Activated naive CD8-positive, alpha-beta T cell (primary cell): ENCODE measurements at regions not wholly inside any gene's neighbourhood (a gene's known extent, or its start where the extent isn't known, plus 50 kb on each side); places are given as distances from the start of the nearest gene placed in this dataset.

Source experiments
- H3K27ac Mint-ChIP-seq: one replicate; pipeline ENCODE4 v1.8.0; 2021; ENCODE audit warnings: mixed read lengths
- H3K27me3 Mint-ChIP-seq: one replicate; pipeline ENCODE4 v1.8.0; 2021; ENCODE audit warnings: mixed read lengths
- H3K36me3 Mint-ChIP-seq: one replicate; pipeline ENCODE4 v1.8.0; 2021; ENCODE audit warnings: mixed read lengths
- H3K4me1 Mint-ChIP-seq: one replicate; pipeline ENCODE4 v1.8.0; 2021; ENCODE audit warnings: low read depth, mixed read lengths
- H3K4me3 Mint-ChIP-seq: one replicate; pipeline ENCODE4 v1.8.0; 2021; ENCODE audit warnings: mild to moderate bottlenecking, mixed read lengths
- H3K9me3 Mint-ChIP-seq: one replicate; pipeline ENCODE4 v1.8.0; 2021; ENCODE audit warnings: low read depth, mixed read lengths

DNA sequence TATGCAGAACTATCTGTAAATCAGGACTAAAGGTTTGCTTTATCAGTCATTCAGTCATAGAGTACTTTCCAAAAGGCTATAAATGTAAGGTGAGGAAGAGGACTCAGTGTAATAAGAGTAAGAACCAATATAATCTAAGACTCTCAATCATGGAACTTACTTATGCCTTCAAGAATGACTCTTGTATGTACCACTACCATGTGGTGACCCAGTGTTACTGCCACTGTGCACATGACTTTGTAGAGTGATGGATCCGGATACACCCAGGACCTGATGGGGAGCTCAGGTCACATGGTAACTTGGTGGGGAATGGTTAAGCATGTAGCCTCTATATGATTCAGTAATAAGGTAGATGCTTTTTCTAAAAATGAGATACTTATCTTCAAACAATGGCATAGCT lies 2099.8 kb downstream of the MRPL39 start:
- Mint-ChIP-seq H3K36me3 (no peaks in the 10 kb centered on the region), H3K4me3 (no peak overlapping the region), H3K27me3 (no peaks in the 10 kb centered on the region), H3K9me3 (no peaks in the 10 kb centered on the region), H3K27ac (no peak overlapping the region), H3K4me1 (no peaks in the 10 kb centered on the region)

- Mint-ChIP-seq H3K36me3 (no peaks in the 10 kb centered on the region), H3K4me3 (no peak overlapping the region), H3K27me3 (no peaks in the 10 kb centered on the region), H3K9me3 (no peaks in the 10 kb centered on the region), H3K27ac (no peak overlapping the region), H3K4me1 (no peaks in the 10 kb centered on the region)
These were observed 2110.6 kb downstream of the MRPL39 start for GRCh38 chr21:23496729-23497128.

GRCh38 chr21:23488245-23488644 lies 2119.0 kb downstream of the MRPL39 start:
- no peak overlapping the region for H3K4me3 Mint-ChIP-seq
- H3K27me3 Mint-ChIP-seq: peaks cover 2% of the 10 kb centered on the region
- H3K36me3 Mint-ChIP-seq: no peaks in the 10 kb centered on the region
- H3K9me3 Mint-ChIP-seq: no peaks in the 10 kb centered on the region
- H3K27ac Mint-ChIP-seq: no peak overlapping the region
- H3K4me1 Mint-ChIP-seq: no peaks in the 10 kb centered on the region

DNA sequence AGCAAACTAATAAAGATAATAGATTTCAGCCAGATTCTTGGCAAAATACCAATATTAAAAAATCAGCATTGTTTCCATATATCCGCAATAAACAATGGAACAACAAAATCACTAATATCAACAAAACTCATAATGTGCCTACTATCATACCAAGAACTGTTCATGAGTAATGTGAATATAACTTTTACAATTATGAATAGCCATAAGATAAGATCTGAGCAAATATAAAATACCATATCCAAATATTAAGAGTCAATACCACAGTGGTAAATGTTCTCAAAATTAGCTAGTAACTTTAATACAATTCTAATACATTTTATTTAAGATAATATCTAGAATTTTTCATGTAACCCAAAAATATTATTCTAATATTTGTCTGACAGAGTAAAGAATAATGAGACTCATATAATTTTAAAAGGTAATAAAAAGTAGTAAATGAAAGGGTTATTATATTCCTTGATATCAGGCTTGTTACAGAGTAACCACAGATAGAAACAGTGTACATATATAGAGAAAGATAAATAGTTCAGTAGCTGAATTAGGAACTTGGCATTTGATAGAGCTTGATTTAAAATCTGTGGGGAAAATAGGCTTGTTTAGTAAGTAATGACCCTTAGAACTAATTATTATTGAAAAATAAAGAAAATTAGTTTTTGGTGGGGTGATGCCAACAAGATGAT lies 2126.6 kb downstream of the MRPL39 start:
- Mint-ChIP-seq H3K27me3 (no peaks in the 10 kb centered on the region), H3K4me1 (no peaks in the 10 kb centered on the region), H3K36me3 (no peaks in the 10 kb centered on the region), H3K27ac (no peak overlapping the region), H3K9me3 (no peaks in the 10 kb centered on the region), H3K4me3 (no peak overlapping the region)

GRCh38 chr21:23478381-23478780 lies 2128.9 kb downstream of the MRPL39 start:
- no peaks in the 10 kb centered on the region for H3K4me1 Mint-ChIP-seq
- no peaks in the 10 kb centered on the region for H3K27me3 Mint-ChIP-seq
- no peaks in the 10 kb centered on the region for H3K36me3 Mint-ChIP-seq
- no peak overlapping the region for H3K4me3 Mint-ChIP-seq
- no peaks in the 10 kb centered on the region for H3K9me3 Mint-ChIP-seq
- no peak overlapping the region for H3K27ac Mint-ChIP-seq

GRCh38 chr21:23475281-23476219 lies 2131.7 kb downstream of the MRPL39 start:
- Mint-ChIP-seq H3K4me1 (no peaks in the 10 kb centered on the region), H3K36me3 (no peaks in the 10 kb centered on the region), H3K9me3 (no peaks in the 10 kb centered on the region), H3K27me3 (no peaks in the 10 kb centered on the region), H3K4me3 (no peak overlapping the region), H3K27ac (no peak overlapping the region)

GRCh38 chr21:23471877-23472276 lies 2135.4 kb downstream of the MRPL39 start:
- Mint-ChIP-seq H3K36me3 (no peaks in the 10 kb centered on the region), H3K27me3 (no peaks in the 10 kb centered on the region), H3K27ac (no peak overlapping the region), H3K9me3 (no peaks in the 10 kb centered on the region), H3K4me1 (no peaks in the 10 kb centered on the region), H3K4me3 (no peak overlapping the region)

GRCh38 chr21:23463365-23463764 lies 2143.9 kb downstream of the MRPL39 start:
- Mint-ChIP-seq H3K27me3 (no peaks in the 10 kb centered on the region), H3K9me3 (peaks cover 6% of the 10 kb centered on the region), H3K4me3 (no peak overlapping the region), H3K4me1 (no peaks in the 10 kb centered on the region), H3K27ac (no peak overlapping the region), H3K36me3 (no peaks in the 10 kb centered on the region)

GRCh38 chr21:23455676-23456075 lies 2151.6 kb downstream of the MRPL39 start:
- no peaks in the 10 kb centered on the region for H3K27me3 Mint-ChIP-seq
- no peak overlapping the region for H3K27ac Mint-ChIP-seq
- no peak overlapping the region for H3K4me3 Mint-ChIP-seq
- H3K9me3 Mint-ChIP-seq: peaks cover 6% of the 10 kb centered on the region
- no peaks in the 10 kb centered on the region for H3K36me3 Mint-ChIP-seq
- no peaks in the 10 kb centered on the region for H3K4me1 Mint-ChIP-seq

DNA sequence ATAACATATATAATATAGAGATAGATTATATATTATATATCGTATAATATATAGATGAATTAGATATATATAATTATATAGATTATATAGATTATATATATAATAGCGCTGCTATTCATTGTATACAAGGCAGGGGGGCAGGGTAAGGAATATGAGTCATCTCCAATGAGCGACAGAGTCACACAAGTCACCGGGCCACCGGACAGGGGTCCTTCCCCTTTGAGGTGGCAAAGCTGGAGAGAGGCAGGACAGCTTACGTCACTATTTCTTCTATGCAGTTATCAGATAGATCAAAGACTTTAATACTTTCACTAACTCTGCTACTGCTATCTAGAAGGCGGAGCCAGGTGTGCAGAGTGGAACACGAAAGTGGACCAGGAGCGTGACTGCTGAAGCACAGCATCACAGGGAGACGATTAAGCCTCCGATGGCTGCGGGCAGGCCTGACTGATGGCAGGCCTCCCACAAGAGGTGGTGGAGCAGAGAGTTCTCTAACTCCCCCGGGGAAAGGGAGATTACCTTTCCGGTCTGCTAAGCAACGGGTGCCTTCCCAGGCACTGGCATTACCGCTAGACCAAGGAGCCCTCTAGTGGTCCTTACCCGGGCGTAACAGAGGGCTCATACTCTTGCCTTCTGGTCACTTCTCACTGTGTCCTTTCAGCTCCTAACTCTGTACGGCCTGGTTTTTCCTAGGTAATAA lies 2154.7 kb downstream of the MRPL39 start:
- no peak overlapping the region for H3K27ac Mint-ChIP-seq
- H3K27me3 Mint-ChIP-seq: no peaks in the 10 kb centered on the region
- no peak overlapping the region for H3K4me3 Mint-ChIP-seq

DNA sequence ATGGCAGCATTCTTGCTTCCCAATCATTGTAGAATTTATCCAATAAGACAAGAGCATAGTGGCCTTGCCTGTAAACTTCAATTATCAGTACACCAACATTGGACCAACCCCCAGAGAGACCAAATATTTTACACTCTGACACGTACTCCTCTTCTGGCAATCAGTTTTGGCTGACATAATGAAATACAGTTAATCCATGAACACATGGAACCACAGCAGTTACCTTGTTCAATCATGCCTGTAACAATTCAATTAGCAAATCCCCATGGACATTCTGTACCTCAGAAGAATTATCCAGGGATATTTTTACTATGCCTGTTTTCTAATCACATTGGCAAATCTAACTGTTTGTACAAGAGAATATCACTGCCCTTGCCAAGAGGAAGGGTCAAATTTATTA lies 2162.0 kb downstream of the MRPL39 start:
- Mint-ChIP-seq H3K4me1 (no peaks in the 10 kb centered on the region), H3K27ac (no peak overlapping the region), H3K36me3 (no peaks in the 10 kb centered on the region), H3K9me3 (no peaks in the 10 kb centered on the region), H3K27me3 (no peaks in the 10 kb centered on the region), H3K4me3 (no peak overlapping the region)

More for the DNA sequence above, 2154.7 kb downstream of the MRPL39 start:
- Mint-ChIP-seq H3K4me1 (no peaks in the 10 kb centered on the region), H3K36me3 (no peaks in the 10 kb centered on the region), H3K9me3 (no peaks in the 10 kb centered on the region)

DNA sequence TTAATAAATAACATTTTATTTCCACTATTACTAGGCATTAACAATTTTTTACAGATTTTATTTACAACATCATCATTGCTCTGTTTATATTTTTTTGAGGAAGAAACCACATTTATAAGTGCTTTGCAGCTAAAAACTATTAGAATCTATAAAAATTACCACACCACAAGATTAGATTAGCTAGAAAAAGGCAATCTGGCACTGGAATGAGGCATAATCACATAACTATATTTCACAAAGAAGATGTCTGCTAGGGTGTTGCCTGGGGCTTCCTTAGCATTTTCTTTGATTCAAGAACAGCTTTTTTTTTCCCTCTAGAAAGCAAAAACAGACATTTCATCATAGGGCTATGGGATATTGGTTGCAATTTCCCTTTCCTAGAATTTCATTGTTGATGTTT lies 2169.2 kb downstream of the MRPL39 start:
- peaks cover 3% of the 10 kb centered on the region for H3K9me3 Mint-ChIP-seq
- H3K27me3 Mint-ChIP-seq: peaks cover 1% of the 10 kb centered on the region
- H3K4me3 Mint-ChIP-seq: no peak overlapping the region
- H3K4me1 Mint-ChIP-seq: no peaks in the 10 kb centered on the region
- no peaks in the 10 kb centered on the region for H3K36me3 Mint-ChIP-seq
- no peak overlapping the region for H3K27ac Mint-ChIP-seq

GRCh38 chr21:23402929-23403520 lies 2204.3 kb downstream of the MRPL39 start:
- H3K4me3 Mint-ChIP-seq: no peak overlapping the region
- no peaks in the 10 kb centered on the region for H3K4me1 Mint-ChIP-seq
- H3K27me3 Mint-ChIP-seq: peaks cover 4% of the 10 kb centered on the region
- H3K9me3 Mint-ChIP-seq: no peaks in the 10 kb centered on the region
- no peaks in the 10 kb centered on the region for H3K36me3 Mint-ChIP-seq
- H3K27ac Mint-ChIP-seq: no peak overlapping the region

- Mint-ChIP-seq H3K9me3 (no peaks in the 10 kb centered on the region), H3K4me3 (no peak overlapping the region)
These were observed 2206.0 kb downstream of the MRPL39 start for GRCh38 chr21:23401278-23401677.

DNA sequence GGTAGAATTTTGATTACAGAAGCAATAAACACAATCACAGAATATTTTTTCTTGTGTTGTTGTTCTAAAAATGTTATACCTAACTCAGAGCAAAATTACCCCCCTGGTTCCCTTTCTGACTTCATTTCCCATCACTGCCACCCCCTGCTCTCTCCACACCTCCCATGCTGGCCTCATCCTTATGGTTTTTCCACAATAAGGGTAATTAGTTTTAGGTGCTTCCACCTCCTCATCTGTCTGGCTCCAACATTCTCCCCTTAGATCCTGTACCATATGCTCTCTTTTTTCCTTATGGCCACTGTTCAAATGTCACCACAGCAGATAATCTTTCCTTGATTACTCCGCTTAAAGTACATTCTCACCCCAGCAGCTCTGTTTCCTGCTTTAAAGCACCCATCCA lies 2208.6 kb downstream of the MRPL39 start:
- H3K27me3 Mint-ChIP-seq: peaks cover 4% of the 10 kb centered on the region
- H3K4me1 Mint-ChIP-seq: no peaks in the 10 kb centered on the region
- no peak overlapping the region for H3K4me3 Mint-ChIP-seq
- H3K27ac Mint-ChIP-seq: no peak overlapping the region
- no peaks in the 10 kb centered on the region for H3K36me3 Mint-ChIP-seq
- no peaks in the 10 kb centered on the region for H3K9me3 Mint-ChIP-seq

More at GRCh38 chr21:23401278-23401677, 2206.0 kb downstream of the MRPL39 start:
- Mint-ChIP-seq H3K36me3 (no peaks in the 10 kb centered on the region), H3K27me3 (peaks cover 4% of the 10 kb centered on the region), H3K27ac (no peak overlapping the region), H3K4me1 (no peaks in the 10 kb centered on the region)
